Right cardiac atrium (tissue), 5 donors: ENCODE measurements at regions not wholly inside any gene's neighbourhood (a gene's known extent, or its start where the extent isn't known, plus 50 kb on each side); places are given as distances from the start of the nearest gene placed in this dataset.

ENCODE experiments used
- ATAC-seq, 2 donors: fragments of 200-7000 bp; cut with Tn5 transposase; one replicate each; pipeline versions ENCODE4 v1.8.0 to v1.9.1; 2020; ENCODE audit warnings: moderate library complexity in 2 of 2, mild to moderate bottlenecking in 1 of 2
- DNase-seq, 3 donors: peaks; one replicate each; pipeline ENCODE4 v3.0.0-alpha.2; 2020
- H3K27ac ChIP-seq: one replicate; pipeline ENCODE4 v1.5.1; 2013; ENCODE audit warnings: mild to moderate bottlenecking, low read length, control low read depth, moderate library complexity
- H3K27me3 ChIP-seq: one replicate; pipeline ENCODE4 v1.6.1; 2013; ENCODE audit not compliant: control insufficient read depth, insufficient read depth
- H3K4me1 ChIP-seq: one replicate; pipeline ENCODE4 v1.6.1; 2013; ENCODE audit warnings: low read length; ENCODE audit not compliant: control insufficient read depth, insufficient read depth
- H3K4me3 ChIP-seq: one replicate; pipeline ENCODE4 v1.5.1; 2013; ENCODE audit warnings: low read length, control low read depth
- H3K9me3 ChIP-seq: one replicate; pipeline ENCODE4 v1.6.1; 2013; ENCODE audit warnings: low read length; ENCODE audit not compliant: control insufficient read depth
- WGBS: extraction: QIAGEN DNeasy Blood & Tissue Kit; methylation state at CpG from one replicate; pipeline ENCODE4 v1.1.7; 2013; 5-methylcytosine and 5-hydroxymethylcytosine counted together
- intact Hi-C, 4 donors: fragments of 100-400 bp; cut with DNase I; formaldehyde crosslinking; loops; one replicate each; pipeline versions ENCODE4 v1.11.0 to v1.14.0; 2022 to 2023
- donor health status: healthy with polysubstance abuse.
- donor health status: DM: no; HTN: yes; CAD: no.
- donor health status: DM: no; HTN: no; CAD: no.
- donor health status: DM: no; HTN: yes; CAD: no; lungs with severe emphysema.
- donor health status: DM: yes; HTN: yes; CAD: no.

DNA sequence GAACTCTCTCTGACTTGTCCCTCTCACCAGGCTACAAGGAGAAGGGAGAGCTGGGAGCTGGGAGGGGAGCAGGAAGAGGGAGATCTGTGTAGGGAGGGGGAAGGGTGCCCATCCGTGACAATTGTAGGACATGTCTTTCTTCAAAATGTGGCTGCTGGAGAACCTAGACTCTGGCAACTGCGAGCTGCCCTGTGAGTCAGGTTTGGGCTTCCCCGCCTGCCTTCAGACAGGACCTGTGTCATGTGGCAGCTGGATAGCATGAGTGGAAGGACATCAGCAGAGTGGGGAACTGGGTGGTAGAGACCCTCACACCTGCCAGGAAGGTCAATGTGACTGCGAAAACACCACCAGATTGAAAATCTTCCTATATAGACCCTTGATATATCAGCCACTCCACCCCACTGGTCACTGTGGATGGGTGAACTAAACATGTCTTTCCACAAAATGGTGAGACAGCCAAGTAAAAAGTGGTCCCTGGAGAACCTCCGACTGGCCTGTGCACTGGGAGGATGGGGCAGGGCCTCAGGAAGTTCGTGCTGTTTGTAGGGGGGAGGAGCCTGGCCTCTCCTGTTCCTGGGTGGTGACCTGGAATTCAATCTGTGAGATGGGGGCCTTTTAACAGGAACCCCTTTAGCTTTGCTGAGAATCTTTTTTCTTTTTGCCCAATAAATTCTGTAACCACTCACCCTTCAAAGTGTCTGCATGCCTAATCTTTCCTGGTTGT is 62.2 kb upstream of the CAPRIN2 start:
- 83% methylated on average over 6 of the region's 6 CpGs for WGBS
- Histone ChIP-seq H3K27ac (no peak overlapping the region), H3K4me1 (no peaks in the 10 kb centered on the region), H3K4me3 (no peak overlapping the region), H3K27me3 (no peaks in the 10 kb centered on the region), H3K9me3 (no peaks in the 10 kb centered on the region)
- intact Hi-C loops: no loop called here
- no peak for DNase-seq
- no peak for ATAC-seq

GRCh38 chr12:30814295-30814655 is 59.5 kb upstream of the CAPRIN2 start:
- no peaks in the 10 kb centered on the region for H3K9me3 ChIP-seq
- ATAC-seq: no peak
- intact Hi-C loops: no loop called here

DNA sequence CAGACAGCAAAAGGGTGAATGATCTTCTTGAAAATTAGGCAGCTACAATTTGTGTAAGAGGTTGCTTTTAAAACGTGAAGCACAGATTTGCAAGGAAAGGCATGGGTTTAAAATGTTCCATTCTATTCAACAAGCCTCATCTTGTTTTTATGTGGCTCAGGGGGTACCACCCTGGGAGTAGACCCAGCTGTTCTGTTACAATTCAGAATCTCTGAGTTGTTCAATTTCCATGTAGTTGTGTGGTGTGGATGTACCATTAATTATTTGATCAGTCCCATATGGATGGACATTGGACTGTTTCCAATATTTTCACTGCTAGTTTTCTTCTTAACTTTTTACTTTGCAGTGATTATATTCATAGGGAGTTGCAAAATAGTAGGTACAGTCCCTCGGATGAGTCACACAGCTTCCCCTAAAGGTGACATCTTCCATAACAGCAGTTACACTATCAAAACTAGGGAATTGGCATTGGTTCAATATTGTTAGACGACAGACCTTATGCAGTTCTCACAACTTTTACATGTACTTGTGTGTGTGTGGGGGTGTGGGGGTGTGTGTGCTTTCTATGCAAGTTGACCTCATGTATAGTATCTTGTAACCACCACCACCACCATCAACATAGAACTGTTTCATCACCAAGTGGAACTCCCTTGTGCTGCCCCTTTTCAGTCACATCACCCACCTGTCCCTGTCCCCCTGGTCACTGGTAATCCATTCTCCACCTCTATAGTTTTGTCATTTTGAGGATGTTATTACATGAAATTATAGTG is 59.0 kb upstream of the CAPRIN2 start:
- H3K4me3 ChIP-seq: no peak overlapping the region
- no peaks in the 10 kb centered on the region for H3K4me1 ChIP-seq
- H3K27ac ChIP-seq: no peak overlapping the region
- intact Hi-C loops: no loop called here
- H3K27me3 ChIP-seq: no peaks in the 10 kb centered on the region
- ATAC-seq (no peak), DNase-seq (no peak)
- no peaks in the 10 kb centered on the region for H3K9me3 ChIP-seq
- WGBS: 29% methylated on average over 3 of the region's 3 CpGs

More at GRCh38 chr12:30814295-30814655, 59.5 kb upstream of the CAPRIN2 start:
- Histone ChIP-seq H3K27me3 (no peaks in the 10 kb centered on the region), H3K27ac (no peak overlapping the region), H3K4me3 (no peak overlapping the region), H3K4me1 (no peaks in the 10 kb centered on the region)
- no peak for DNase-seq

DNA sequence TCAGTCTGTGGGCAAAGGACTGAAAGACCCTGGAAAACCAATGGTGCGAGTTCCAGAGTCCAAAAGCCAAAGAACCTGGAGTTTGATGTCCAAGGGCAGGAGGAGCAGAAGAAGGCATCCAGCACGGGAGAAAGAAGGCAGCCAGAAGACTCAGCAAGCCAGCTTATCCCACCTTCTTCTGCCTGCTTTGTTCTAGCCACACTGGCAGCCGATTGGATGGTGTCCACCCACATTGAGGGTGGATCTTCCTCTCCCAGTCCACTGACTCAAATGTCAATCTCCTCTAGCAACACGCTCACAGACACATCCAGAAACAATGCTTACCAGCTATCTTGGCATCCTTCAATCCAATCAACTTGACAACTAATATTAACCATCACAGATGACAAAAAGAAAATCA is 57.2 kb upstream of the CAPRIN2 start:
- intact Hi-C loops: no loop called here

GRCh38 chr12:30810918-30811317 is 56.2 kb upstream of the CAPRIN2 start:
- ATAC-seq: no peak
- intact Hi-C loops: no loop called here

More for the DNA sequence above, 57.2 kb upstream of the CAPRIN2 start:
- 59% methylated on average over 4 of the region's 4 CpGs for WGBS
- Histone ChIP-seq H3K27ac (no peak overlapping the region), H3K9me3 (no peaks in the 10 kb centered on the region), H3K4me1 (peaks cover 2% of the 10 kb centered on the region), H3K4me3 (no peak overlapping the region), H3K27me3 (no peaks in the 10 kb centered on the region)
- ATAC-seq (no peak), DNase-seq (no peak)

DNA sequence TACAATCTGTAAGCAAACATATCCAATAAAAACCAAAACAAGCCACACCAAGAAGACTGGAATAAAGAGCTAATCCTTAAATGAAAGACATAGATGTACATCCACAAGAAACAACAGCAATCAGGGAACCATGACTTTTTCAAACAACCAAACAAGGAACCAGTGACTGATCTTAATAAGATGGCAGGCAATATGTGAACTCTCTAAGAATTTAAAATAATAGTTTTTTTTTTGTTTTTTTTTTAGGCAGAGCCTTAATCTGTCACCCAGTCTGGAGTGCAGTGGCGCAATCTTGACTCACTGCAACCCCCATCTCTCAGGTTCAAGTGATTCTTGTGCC is 52.9 kb upstream of the CAPRIN2 start:
- Histone ChIP-seq H3K27me3 (no peaks in the 10 kb centered on the region), H3K4me3 (no peak overlapping the region)

More at GRCh38 chr12:30810918-30811317, 56.2 kb upstream of the CAPRIN2 start:
- Histone ChIP-seq H3K27ac (no peak overlapping the region), H3K4me1 (peaks cover 2% of the 10 kb centered on the region), H3K4me3 (no peak overlapping the region), H3K27me3 (no peaks in the 10 kb centered on the region), H3K9me3 (no peaks in the 10 kb centered on the region)
- DNase-seq: no peak
- 90% methylated on average over 2 of the region's 2 CpGs for WGBS

DNA sequence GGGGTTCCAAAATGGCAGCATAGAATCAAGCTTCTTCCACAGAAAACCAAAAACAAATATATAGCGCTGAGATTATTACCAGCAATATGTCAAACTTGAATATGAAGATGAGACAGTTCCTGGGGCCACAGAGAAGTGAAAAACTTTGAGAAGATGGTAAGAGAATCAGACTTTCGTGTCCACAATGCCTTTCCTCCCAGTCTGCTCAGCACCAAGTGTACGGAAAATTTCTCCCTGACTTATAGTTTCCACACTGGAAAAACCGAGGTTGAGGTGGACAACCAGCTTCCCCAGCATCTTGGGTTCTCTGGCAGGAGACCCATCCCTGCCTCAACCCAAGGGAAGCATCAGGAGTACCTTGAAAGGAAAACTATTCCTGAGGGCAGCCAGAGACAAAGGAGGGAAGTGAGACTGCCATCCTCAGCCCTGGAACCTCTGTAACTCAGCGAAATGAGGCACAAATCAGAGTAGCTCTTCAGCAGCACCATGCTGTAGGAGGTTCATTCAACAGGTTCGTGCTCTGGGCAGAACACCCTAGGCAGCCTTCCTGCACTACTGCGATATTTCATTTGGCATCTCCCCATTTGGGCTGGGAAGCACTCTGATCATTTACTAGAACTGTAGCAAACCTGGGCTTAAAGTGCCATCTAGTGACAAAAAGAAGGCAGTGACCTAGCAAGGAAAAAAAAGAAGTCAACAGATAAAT is 52.4 kb upstream of the CAPRIN2 start:
- ATAC-seq: peak; percentile 94 to 96
- Histone ChIP-seq H3K27ac (no peak overlapping the region), H3K4me3 (no peak overlapping the region), H3K9me3 (no peaks in the 10 kb centered on the region), H3K27me3 (no peaks in the 10 kb centered on the region), H3K4me1 (peaks cover 2% of the 10 kb centered on the region)
- 59% methylated on average over 7 of the region's 7 CpGs for WGBS
- peak in 1 of 3 donors; percentile 52 for DNase-seq
- intact Hi-C loops: loop anchor here in 1 of 4 donors (5.0 kb wide), 1 partner anchor 1290 kb away; no protein-coding TSS in a partner anchor

More for the DNA sequence above, 52.9 kb upstream of the CAPRIN2 start:
- ATAC-seq: no peak
- Histone ChIP-seq H3K4me1 (peaks cover 2% of the 10 kb centered on the region), H3K9me3 (no peaks in the 10 kb centered on the region), H3K27ac (no peak overlapping the region)
- intact Hi-C loops: loop anchor here in 1 of 4 donors (5.0 kb wide), 1 partner anchor 1290 kb away; no protein-coding TSS in a partner anchor
- WGBS: 72% methylated on average over 1 of the region's 1 CpG
- DNase-seq: no peak

DNA sequence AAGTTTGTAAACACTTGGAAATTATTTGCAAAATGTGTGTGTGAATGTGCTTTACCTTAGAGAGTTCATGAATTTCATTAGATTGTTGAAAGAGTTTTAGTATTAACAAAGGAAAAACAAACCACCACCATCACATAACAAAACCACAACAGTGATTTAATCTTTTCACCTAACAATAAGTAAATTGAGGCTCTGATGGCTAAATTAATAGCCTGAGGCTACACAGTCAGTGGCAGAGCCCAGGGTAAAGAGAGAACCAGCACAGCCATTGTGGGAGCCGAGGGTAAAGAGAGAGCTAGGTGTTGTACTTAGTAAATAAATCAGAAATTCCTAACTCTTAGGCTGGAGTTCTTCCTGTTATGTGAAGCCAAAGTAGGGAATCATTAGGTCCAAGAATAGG is 51.2 kb upstream of the CAPRIN2 start:
- H3K4me1 ChIP-seq: peaks cover 2% of the 10 kb centered on the region
- DNase-seq (no peak), ATAC-seq (no peak)
- H3K9me3 ChIP-seq: no peaks in the 10 kb centered on the region
- H3K27ac ChIP-seq: no peak overlapping the region
- 82% methylated on average over 1 of the region's 1 CpG for WGBS
- intact Hi-C loops: loop anchor here in 1 of 4 donors (5.0 kb wide), 1 partner anchor 1289 kb away; no protein-coding TSS in a partner anchor
- no peak overlapping the region for H3K4me3 ChIP-seq
- no peaks in the 10 kb centered on the region for H3K27me3 ChIP-seq
